ENCODE measurements at regions not wholly inside any gene's neighbourhood (a gene's known extent, or its start where the extent isn't known, plus 50 kb on each side); places are given as distances from the start of the nearest gene placed in this dataset.

DNA sequence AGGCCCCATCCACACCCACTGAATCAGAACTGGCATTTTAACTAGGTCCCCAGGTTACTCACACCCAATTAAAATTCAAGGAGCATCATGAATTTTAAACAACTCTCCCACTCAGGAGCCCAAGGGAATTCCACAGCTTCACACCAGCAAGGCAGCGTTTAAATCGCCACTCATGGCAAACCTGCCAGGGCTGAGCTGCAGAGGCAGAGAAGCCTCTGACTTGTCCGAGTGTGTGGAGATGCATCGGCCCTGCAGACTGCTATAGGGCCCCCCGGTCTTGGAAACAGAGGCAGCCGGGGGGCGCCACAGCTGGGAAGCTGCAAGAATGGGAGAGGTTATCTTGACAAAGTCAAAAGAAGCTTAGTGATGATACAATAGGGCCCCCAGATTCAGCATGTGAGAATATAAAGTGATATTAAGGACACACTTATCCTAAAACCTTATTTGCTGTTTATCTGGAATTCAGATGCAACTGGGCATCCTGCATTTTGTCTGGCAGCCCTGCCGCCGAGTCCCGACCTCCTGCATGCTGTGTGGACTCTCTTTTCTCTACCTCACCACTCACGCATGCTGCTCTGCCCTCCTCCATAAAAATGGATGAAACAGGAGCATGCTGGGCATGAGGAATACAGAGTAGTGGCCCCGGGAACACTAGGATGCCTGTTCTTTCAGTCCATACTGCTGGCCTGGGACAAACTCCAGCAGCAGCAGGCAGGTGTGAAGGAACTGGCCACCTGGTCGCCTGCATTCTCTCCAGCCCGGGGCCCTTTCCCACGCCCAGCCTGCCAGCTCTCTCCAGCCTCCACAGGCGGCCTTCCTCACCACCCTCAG lies 126.1 kb downstream of the PXDC1 start:
- DNase-seq (ENCODE audit: low spot score) (no peak), ATAC-seq (ENCODE audit: low FRiP score) (no peak)
- TF ChIP-seq, protein P1, sequence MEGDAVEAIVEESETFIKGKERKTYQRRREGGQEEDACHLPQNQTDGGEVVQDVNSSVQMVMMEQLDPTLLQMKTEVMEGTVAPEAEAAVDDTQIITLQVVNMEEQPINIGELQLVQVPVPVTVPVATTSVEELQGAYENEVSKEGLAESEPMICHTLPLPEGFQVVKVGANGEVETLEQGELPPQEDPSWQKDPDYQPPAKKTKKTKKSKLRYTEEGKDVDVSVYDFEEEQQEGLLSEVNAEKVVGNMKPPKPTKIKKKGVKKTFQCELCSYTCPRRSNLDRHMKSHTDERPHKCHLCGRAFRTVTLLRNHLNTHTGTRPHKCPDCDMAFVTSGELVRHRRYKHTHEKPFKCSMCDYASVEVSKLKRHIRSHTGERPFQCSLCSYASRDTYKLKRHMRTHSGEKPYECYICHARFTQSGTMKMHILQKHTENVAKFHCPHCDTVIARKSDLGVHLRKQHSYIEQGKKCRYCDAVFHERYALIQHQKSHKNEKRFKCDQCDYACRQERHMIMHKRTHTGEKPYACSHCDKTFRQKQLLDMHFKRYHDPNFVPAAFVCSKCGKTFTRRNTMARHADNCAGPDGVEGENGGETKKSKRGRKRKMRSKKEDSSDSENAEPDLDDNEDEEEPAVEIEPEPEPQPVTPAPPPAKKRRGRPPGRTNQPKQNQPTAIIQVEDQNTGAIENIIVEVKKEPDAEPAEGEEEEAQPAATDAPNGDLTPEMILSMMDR (IDR thresholded peaks at IDR 0.05): no peak

DNA sequence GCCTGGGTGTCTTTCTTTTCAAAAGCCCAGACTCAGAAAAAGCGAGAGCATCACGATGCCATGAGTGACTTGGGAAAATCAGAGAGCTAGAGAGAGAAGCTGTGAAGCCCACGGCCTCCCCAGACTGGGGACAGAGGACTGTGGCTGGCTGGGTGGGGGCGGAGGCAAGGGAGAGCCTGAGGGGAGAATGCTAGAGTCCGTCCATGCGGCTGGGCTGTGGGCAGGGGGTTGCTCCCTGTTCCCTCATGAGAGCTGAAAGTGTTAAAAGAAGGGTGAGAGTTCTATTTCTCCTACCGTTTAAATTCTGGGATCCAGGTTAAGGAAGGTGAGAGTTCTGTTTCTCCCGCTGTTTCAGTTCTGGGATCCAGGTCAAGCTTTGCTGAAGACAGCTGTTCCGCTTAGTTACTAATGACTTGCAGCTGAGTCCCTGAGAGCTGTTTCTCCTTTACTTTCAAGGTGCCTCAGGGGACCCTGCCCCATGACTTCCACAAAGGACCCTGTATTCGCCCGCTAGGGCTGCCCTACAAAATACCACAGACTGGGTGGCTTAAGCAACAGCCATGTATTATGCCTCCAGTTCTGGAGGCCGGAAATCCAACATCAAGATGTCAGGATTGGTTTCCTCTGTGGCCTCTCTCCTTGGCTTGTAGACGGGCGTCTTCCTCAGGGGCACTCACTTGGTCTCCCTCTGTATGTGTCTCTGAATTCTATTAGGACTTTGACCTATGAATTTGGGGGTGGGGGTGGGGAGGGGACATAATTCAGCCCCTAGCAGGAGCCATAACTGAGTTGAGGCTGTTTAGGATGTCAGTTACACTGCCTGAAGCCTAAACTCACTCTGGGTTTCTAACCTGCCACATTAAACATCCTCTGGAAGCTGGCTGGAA lies 127.0 kb downstream of the PXDC1 start:
- no peak for DNase-seq (ENCODE audit: low spot score)

DNA sequence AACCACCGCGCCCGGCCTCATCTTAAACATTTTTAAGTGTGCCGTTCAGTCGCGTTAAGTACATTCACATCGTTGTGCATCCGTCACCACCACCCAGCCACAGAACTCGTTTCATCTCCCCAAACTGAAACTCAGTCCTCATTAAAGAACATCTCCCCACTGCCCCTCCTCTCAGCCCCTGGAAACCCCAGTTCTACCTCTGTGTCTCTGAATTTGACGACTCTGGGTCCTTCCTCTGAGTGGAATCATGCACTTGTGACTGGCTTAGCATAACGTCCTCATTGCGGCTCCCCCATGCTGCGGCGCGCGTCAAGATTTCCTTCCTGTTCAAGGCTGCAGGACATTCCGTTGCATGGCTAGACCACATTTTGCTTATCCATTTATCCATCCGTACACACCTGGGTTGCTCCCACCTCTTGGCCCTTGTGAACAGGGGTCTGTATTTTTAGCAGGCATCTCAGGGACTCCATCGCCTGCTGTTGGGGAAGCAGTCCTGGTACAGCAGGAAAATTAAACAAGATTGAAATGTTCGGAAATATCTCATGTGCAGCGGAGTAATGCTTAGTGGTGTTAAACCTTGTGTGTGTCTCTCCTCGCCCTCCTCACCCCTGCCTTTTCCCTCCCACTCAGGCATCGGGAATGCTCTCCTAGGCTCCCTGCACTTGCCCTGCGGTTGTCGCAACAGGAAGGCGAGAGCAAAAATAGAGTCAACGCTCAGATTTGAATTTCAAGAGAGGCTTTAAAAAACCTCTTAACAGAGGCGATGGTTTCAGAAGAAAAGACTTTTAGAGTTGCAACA lies 127.9 kb downstream of the PXDC1 start:
- DNase-seq (ENCODE audit: low spot score): no peak
- ATAC-seq (ENCODE audit: low FRiP score): no peak
- TF ChIP-seq, protein P1 (IDR thresholded peaks at IDR 0.05): no peak

More for the DNA sequence above, 127.0 kb downstream of the PXDC1 start:
- TF ChIP-seq, protein P1 (IDR thresholded peaks at IDR 0.05): no peak
- ATAC-seq (ENCODE audit: low FRiP score): no peak

DNA sequence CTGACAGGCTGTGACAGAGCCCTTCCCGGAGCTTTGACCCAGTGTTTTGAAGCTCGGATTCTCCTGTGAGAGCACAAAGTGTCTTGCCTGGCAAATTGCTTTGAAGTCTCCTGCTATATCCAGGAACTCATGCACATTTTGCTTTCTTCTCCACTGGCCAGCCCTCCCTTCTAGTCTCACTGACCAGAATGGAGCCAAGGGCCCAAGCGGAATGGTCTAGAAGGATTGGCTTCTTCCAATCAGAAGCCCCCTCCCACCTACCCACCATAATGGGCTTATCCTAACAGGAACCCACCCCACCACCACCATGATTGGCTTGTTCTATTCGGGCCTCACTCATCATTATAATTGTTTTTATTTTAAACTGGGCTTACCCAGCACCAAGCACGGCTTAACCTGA lies 130.1 kb downstream of the PXDC1 start:
- ATAC-seq (ENCODE audit: low FRiP score): no peak
- DNase-seq (ENCODE audit: low spot score): no peak
- TF ChIP-seq, protein P1 (IDR thresholded peaks at IDR 0.05): no peak

DNA sequence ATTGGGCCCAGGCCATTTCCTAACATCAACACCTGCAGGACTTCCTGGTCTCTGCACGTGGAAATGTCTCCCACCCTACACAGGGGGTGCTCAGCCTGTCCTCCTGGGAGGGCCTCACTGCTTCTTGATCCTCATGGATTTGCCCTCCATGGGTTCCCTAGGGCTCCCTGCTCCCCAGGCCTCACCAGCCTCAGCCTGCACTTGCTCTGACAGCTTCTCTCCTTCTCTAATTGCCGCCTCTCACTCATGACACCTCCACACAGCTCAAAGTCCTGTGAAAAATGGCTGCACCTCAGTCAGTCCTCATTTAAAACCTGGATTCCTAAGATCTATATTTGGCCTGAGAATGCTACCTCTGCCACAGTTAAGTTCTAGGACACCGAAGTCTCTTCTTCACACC lies 130.6 kb downstream of the PXDC1 start:
- TF ChIP-seq, protein P1 (IDR thresholded peaks at IDR 0.05): no peak
- DNase-seq (ENCODE audit: low spot score) (no peak), ATAC-seq (ENCODE audit: low FRiP score) (no peak)

DNA sequence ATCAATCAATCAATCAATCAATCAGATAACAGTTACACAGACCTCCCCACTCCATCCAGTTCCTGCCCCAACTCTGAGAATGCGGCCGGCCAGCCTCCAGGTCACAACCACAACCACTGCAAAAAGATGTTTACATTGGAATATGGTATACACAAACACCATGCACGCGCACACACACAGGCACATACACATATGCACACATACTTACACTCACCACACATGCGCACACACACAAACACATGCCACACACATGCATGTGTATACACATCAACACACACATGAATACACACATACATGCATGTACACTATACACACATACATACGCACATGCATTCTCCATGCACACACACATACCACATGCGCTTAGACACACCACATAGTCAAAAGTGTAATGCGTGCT lies 131.1 kb downstream of the PXDC1 start:
- ATAC-seq (ENCODE audit: low FRiP score): no peak
- DNase-seq (ENCODE audit: low spot score): no peak
- TF ChIP-seq, protein P1 (IDR thresholded peaks at IDR 0.05): no peak
